ENCODE measurements at regions not wholly inside any gene's neighbourhood (a gene's known extent, or its start where the extent isn't known, plus 50 kb on each side); places are given as distances from the start of the nearest gene placed in this dataset.

DNA sequence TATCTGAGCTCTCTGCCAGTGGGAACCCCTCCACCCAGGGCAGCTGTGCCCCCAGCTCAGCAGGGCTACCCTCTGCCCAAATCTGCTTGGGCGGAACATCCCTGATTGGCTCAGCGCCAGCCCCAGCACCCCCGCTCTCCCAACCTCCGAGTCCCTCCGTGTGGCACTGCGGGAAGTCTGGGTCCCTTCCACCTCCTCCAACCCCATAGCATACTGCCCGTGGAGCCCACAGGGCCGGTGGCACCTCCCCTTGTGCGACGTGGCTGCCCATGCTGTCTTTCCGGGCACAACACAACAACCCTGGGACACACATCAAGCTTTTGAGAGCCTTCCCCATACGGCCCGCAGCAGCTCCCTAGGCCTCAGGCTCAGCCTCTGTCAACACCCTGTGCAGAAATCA, 55.8 kb upstream of the NCK2 start:
- peaks cover under 1% of the 10 kb centered on the region for H3K27me3 ChIP-seq (ENCODE audit: control insufficient read depth, insufficient read depth, low read length)
- H3K9me3 ChIP-seq (ENCODE audit: control insufficient read depth, insufficient read depth, low read length) = no peaks in the 10 kb centered on the region
- no peak overlapping the region for H4K8ac ChIP-seq (ENCODE audit: low read depth in 2 of 2, low read length in 2 of 2)
- no peak overlapping the region for H2AK9ac ChIP-seq (replicated peaks; ENCODE audit: low read depth, low read length, poor library complexity)
- H2AK5ac ChIP-seq (ENCODE audit: low read depth, low read length) = no peak overlapping the region
- no peak overlapping the region for H3K9ac ChIP-seq (ENCODE audit: low read depth, low read length)
- DNase-seq = no peak
- no peak overlapping the region for H2BK20ac ChIP-seq (ENCODE audit: low read depth, low read length)
- no peak overlapping the region for H4K5ac ChIP-seq (ENCODE audit: low read depth, low read length)
- H3K4me1 ChIP-seq (ENCODE audit: control insufficient read depth, insufficient read depth, low read length) = no peaks in the 10 kb centered on the region
- no peaks in the 10 kb centered on the region for H3K9me1 ChIP-seq (ENCODE audit: insufficient read depth, low read length)
- no peaks in the 10 kb centered on the region for H3K36me3 ChIP-seq (ENCODE audit: control insufficient read depth, insufficient read depth, low read length)
- dilution Hi-C loops (cut with HindIII; ENCODE audit: low sequenced_read_pairs, unreplicated experiment) (no loop called here), intact Hi-C loops (cut with micrococcal nuclease) (no loop called here), in situ Hi-C loops (cut with MboI; ENCODE audit: low sequenced_read_pairs) (no loop called here)
- H3K56ac ChIP-seq (ENCODE audit: extremely low read depth, insufficient read depth, low read length) = no peak overlapping the region
- no peak for TF ChIP-seq SMC3 (IDR thresholded peaks at IDR 0.05; ENCODE audit: low read depth, low read length)
- no peak for TF ChIP-seq RFX5 (IDR thresholded peaks at IDR 0.05; ENCODE audit: low read depth, low read length)
- TF ChIP-seq CEBPB (IDR thresholded peaks at IDR 0.05; ENCODE audit: low read depth, low read length) = no peak
- TF ChIP-seq BHLHE40 (IDR thresholded peaks at IDR 0.05; ENCODE audit: low read depth, low read length) = no peak
- no peak for TF ChIP-seq CHD1 (IDR thresholded peaks at IDR 0.05; ENCODE audit: low read depth, low read length)
- no peak for TF ChIP-seq FOS (IDR thresholded peaks at IDR 0.05; ENCODE audit: low read depth, low read length)
- no peak for TF ChIP-seq MAZ (IDR thresholded peaks at IDR 0.05; ENCODE audit: borderline replicate concordance, low read depth, low read length)
- TF ChIP-seq, protein P1, sequence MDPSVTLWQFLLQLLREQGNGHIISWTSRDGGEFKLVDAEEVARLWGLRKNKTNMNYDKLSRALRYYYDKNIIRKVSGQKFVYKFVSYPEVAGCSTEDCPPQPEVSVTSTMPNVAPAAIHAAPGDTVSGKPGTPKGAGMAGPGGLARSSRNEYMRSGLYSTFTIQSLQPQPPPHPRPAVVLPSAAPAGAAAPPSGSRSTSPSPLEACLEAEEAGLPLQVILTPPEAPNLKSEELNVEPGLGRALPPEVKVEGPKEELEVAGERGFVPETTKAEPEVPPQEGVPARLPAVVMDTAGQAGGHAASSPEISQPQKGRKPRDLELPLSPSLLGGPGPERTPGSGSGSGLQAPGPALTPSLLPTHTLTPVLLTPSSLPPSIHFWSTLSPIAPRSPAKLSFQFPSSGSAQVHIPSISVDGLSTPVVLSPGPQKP (IDR thresholded peaks at IDR 0.05; ENCODE audit: borderline replicate concordance, low read depth, low read length) = no peak
- TF ChIP-seq MXI1 (IDR thresholded peaks at IDR 0.05; ENCODE audit: borderline replicate concordance, low read depth, low read length) = no peak
- TF ChIP-seq, protein P2, sequence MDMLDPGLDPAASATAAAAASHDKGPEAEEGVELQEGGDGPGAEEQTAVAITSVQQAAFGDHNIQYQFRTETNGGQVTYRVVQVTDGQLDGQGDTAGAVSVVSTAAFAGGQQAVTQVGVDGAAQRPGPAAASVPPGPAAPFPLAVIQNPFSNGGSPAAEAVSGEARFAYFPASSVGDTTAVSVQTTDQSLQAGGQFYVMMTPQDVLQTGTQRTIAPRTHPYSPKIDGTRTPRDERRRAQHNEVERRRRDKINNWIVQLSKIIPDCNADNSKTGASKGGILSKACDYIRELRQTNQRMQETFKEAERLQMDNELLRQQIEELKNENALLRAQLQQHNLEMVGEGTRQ (IDR thresholded peaks at IDR 0.05; ENCODE audit: low read depth, low read length) = no peak
- no peak for TF ChIP-seq MAFK (IDR thresholded peaks at IDR 0.05; ENCODE audit: low read depth, low read length)
- no peak for TF ChIP-seq RCOR1 (IDR thresholded peaks at IDR 0.05; ENCODE audit: insufficient replicate concordance, low read length)
- TF ChIP-seq, protein P3, sequence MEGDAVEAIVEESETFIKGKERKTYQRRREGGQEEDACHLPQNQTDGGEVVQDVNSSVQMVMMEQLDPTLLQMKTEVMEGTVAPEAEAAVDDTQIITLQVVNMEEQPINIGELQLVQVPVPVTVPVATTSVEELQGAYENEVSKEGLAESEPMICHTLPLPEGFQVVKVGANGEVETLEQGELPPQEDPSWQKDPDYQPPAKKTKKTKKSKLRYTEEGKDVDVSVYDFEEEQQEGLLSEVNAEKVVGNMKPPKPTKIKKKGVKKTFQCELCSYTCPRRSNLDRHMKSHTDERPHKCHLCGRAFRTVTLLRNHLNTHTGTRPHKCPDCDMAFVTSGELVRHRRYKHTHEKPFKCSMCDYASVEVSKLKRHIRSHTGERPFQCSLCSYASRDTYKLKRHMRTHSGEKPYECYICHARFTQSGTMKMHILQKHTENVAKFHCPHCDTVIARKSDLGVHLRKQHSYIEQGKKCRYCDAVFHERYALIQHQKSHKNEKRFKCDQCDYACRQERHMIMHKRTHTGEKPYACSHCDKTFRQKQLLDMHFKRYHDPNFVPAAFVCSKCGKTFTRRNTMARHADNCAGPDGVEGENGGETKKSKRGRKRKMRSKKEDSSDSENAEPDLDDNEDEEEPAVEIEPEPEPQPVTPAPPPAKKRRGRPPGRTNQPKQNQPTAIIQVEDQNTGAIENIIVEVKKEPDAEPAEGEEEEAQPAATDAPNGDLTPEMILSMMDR (conservative IDR thresholded peaks at IDR 0.05; ENCODE audit: low read depth, low read length) = no peak
- no peak for TF ChIP-seq RAD21 (IDR thresholded peaks at IDR 0.05; ENCODE audit: low read length)
- no peak for TF ChIP-seq POLR2A (IDR thresholded peaks at IDR 0.05; ENCODE audit: low read depth, low read length)
- no peak overlapping the region for H2BK15ac ChIP-seq (ENCODE audit: low read depth, low read length)
- no peak overlapping the region for H2BK120ac ChIP-seq (ENCODE audit: low read depth, low read length)
- no peak for ATAC-seq (ENCODE audit: low read depth)
- no peak overlapping the region for H2BK5ac ChIP-seq (ENCODE audit: low read depth, low read length, poor library complexity, severe bottlenecking)
- no peaks in the 10 kb centered on the region for H4K20me1 ChIP-seq (ENCODE audit: insufficient read depth, low read length)
- no peak overlapping the region for H3K4ac ChIP-seq (ENCODE audit: low read depth, low read length)
- H3K27ac ChIP-seq (ENCODE audit: insufficient read depth, low read length) = no peak overlapping the region
- ChIA-PET POLR2A (ENCODE audit: unreplicated experiment) (no interaction called here), CTCF (no interaction called here)
- WGBS, 2 experiments (ENCODE audit: extremely low coverage in 2 of 2, insufficient read length in 1 of 2) = 66% methylated on average over 7 of the region's 13 CpGs; no CpG with 5 or more reads in 1 of the 2 experiments
- no peak overlapping the region for H3K18ac ChIP-seq (ENCODE audit: low read depth, low read length)
- H3K14ac ChIP-seq (replicated peaks; ENCODE audit: low read depth, low read length) = no peak overlapping the region
- no peak overlapping the region for H3K23ac ChIP-seq (ENCODE audit: low read depth, low read length)
- no peak overlapping the region for H3K4me3 ChIP-seq (ENCODE audit: insufficient read depth, low read depth, low read length)
- no peak overlapping the region for H4K91ac ChIP-seq (ENCODE audit: insufficient read depth, low read depth, low read length)
- no peaks in the 10 kb centered on the region for H3K79me1 ChIP-seq (ENCODE audit: low read depth in 1 of 2, low read length in 2 of 2)
- no peak overlapping the region for H2AFZ ChIP-seq (replicated peaks; ENCODE audit: low read length, poor library complexity)
- no peak overlapping the region for H3K4me2 ChIP-seq (ENCODE audit: low read depth, low read length)
- BruUV-seq (replicated peaks) = no TSS peak
